Small intestine (tissue), 7 donors: ENCODE measurements at regions not wholly inside any gene's neighbourhood (a gene's known extent, or its start where the extent isn't known, plus 50 kb on each side); places are given as distances from the start of the nearest gene placed in this dataset.

Experiments
- DNase-seq, 2 donors: peaks; one replicate each; pipeline versions ENCODE4 v3.0.0 to v3.0.0-alpha.2; 2013
- FAIRE-seq: peaks from 2 replicates; lab custom pipeline; 2012; peaks lifted over from hg19 to GRCh38; lab: Jason Lieb, UNC
- H3K27ac ChIP-seq, 3 donors: one replicate each; pipeline ENCODE4 v1.5.1; 2013; ENCODE audit warnings: low read length in 2 of 3, mild to moderate bottlenecking in 2 of 3, control low read depth in 1 of 3, inconsistent platforms in 1 of 3, low read depth in 1 of 3, moderate library complexity in 1 of 3
- H3K27me3 ChIP-seq, 3 donors: one replicate each; pipeline ENCODE4 v1.6.1; 2013; ENCODE audit warnings: low read length in 3 of 3, inconsistent platforms in 1 of 3; ENCODE audit not compliant: control insufficient read depth in 3 of 3, insufficient read depth in 3 of 3
- H3K36me3 ChIP-seq, 3 donors: one replicate each; pipeline ENCODE4 v1.6.1; 2013; ENCODE audit warnings: low read length in 3 of 3, inconsistent platforms in 1 of 3, low read depth in 1 of 3, mild to moderate bottlenecking in 1 of 3, moderate library complexity in 1 of 3; ENCODE audit not compliant: control insufficient read depth in 3 of 3, insufficient read depth in 2 of 3
- H3K4me1 ChIP-seq, 3 donors: one replicate each; pipeline ENCODE4 v1.6.1; 2013; ENCODE audit warnings: low read length in 2 of 3, inconsistent platforms in 1 of 3, low read depth in 1 of 3, mild to moderate bottlenecking in 1 of 3, moderate library complexity in 1 of 3; ENCODE audit not compliant: control insufficient read depth in 3 of 3, insufficient read depth in 2 of 3
- H3K4me3 ChIP-seq, 3 donors: one replicate each; pipeline ENCODE4 v1.5.1; 2013; ENCODE audit warnings: low read length in 3 of 3, control low read depth in 1 of 3, inconsistent platforms in 1 of 3, low read depth in 1 of 3, mild to moderate bottlenecking in 1 of 3, moderate library complexity in 1 of 3
- H3K9me3 ChIP-seq, 2 donors: one replicate each; pipeline ENCODE4 v1.6.1; 2013; ENCODE audit warnings: low read depth in 1 of 2, low read length in 1 of 2; ENCODE audit not compliant: control insufficient read depth in 2 of 2, insufficient read depth in 1 of 2
- WGBS, 3 donors: extraction: QIAGEN DNeasy Blood & Tissue Kit; methylation state at CpG; one replicate each; pipeline ENCODE4 v1.1.7; 2013; 5-methylcytosine and 5-hydroxymethylcytosine counted together
- donor health status: healthy with polysubstance abuse.
- donor health status: control.
- donor health status: control.
- donor health status: Bipolar disorder and iron deficiency.
- donor health status: healthy.

GRCh38 chr13:34776390-34776981 is 165.6 kb upstream of the NBEA start:
- FAIRE-seq (no peak), DNase-seq (no peak)
- Histone ChIP-seq H3K9me3 (no peaks in the 10 kb centered on the region), H3K36me3 (no peaks in the 10 kb centered on the region), H3K27ac (no peak overlapping the region), H3K4me1 (no peaks in the 10 kb centered on the region), H3K27me3 (no peaks in the 10 kb centered on the region), H3K4me3 (no peak overlapping the region)
- WGBS, 3 donors: 88 to 94% (median 89%) methylated on average over 2 of the region's 2 CpGs

DNA sequence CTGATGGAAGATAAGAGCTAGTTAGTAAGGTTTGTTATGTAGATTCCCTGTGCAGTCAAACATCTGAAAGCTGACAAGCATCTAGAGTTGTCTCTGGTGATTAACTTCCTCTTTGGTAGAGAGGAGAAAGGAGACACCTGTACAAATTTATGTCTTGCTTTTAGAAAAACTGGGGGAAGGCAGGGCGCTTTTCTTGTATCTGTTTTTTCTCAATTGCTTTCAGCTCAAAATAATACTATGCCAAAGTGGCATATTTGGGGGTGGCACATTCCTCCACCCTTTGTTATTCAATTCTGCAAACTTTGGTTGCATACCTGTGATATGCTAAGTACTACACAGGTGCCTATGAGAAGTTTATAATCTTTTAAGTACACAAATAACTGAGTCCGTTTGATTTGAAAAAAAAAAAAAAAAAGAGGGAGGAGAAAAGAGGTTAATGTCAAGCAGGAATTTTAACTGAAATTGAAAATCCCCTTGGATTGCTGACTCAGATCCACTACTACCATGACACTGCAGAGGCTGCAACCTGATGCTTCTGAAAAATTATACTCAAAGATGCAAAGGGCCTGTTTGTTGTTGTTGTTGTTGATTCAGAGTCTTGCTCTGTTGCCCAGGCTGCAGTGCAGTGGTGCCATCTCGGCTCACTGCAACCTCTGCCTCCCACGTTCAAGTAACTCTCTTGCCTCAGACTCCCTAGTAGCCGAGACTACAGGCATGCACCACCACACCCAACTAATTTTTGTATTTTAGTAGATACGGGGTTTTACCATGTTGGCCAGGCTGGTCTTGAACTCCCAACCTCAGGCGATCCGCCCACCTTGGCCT is 164.8 kb upstream of the NBEA start:
- 77 to 81% (median 80%) methylated on average over 8 of the region's 8 CpGs for WGBS, 3 donors
- FAIRE-seq (no peak), DNase-seq (no peak)
- no peaks in the 10 kb centered on the region for H3K27me3 ChIP-seq
- no peak overlapping the region for H3K4me3 ChIP-seq
- no peak overlapping the region for H3K27ac ChIP-seq
- H3K36me3 ChIP-seq: no peaks in the 10 kb centered on the region
- no peaks in the 10 kb centered on the region for H3K4me1 ChIP-seq
- no peaks in the 10 kb centered on the region for H3K9me3 ChIP-seq

- FAIRE-seq (no peak), DNase-seq (no peak)
- Histone ChIP-seq H3K4me1 (no peaks in the 10 kb centered on the region), H3K27ac (no peak overlapping the region), H3K9me3 (peaks cover 0 to 5% of the 10 kb centered on the region in 2 donors), H3K36me3 (no peaks in the 10 kb centered on the region), H3K4me3 (no peak overlapping the region), H3K27me3 (no peaks in the 10 kb centered on the region)
- whole genome bisulfite sequencing, 3 donors: 90 to 96% (median 95%) methylated on average over 5 of the region's 5 CpGs
Observed at GRCh38 chr13:34777914-34778303, 164.2 kb upstream of the NBEA start.

GRCh38 chr13:34779171-34779570 is 162.9 kb upstream of the NBEA start:
- WGBS, 3 donors: 58 to 66% (median 63%) methylated on average over 6 of the region's 6 CpGs
- no peak overlapping the region for H3K4me3 ChIP-seq
- H3K4me1 ChIP-seq: no peaks in the 10 kb centered on the region
- DNase-seq (no peak), FAIRE-seq (no peak)
- H3K9me3 ChIP-seq: peaks cover 0 to 5% of the 10 kb centered on the region in 2 donors
- H3K36me3 ChIP-seq: no peaks in the 10 kb centered on the region
- H3K27ac ChIP-seq: no peak overlapping the region
- no peaks in the 10 kb centered on the region for H3K27me3 ChIP-seq

DNA sequence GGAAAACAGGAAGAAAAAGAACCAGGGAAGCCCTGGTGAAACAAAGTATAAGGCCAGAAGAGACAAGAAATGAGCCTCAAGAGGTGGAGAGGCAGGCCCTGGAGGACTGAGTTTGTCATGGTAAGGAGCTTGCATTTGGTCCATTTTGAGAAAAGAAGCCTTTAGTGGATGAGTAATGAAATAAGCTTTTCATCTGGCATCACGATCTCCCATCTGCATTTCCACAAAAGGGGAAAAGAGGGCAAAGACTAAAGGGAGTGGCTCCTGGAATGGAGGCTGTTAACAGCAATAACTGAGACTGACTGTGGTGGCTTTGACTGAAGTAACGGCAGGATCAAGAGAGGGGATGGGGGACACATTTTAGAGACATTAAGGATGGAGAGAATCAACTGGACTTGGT is 148.8 kb upstream of the NBEA start:
- FAIRE-seq: no peak
- Histone ChIP-seq H3K9me3 (peaks cover 0 to 15% of the 10 kb centered on the region in 2 donors), H3K4me3 (no peak overlapping the region), H3K27ac (no peak overlapping the region), H3K36me3 (no peaks in the 10 kb centered on the region), H3K4me1 (no peaks in the 10 kb centered on the region), H3K27me3 (no peaks in the 10 kb centered on the region)
- 20 to 79% (median 25%) methylated on average over 2 of the region's 2 CpGs for WGBS, 3 donors
- no peak for DNase-seq

GRCh38 chr13:34803756-34804155 is 138.3 kb upstream of the NBEA start:
- H3K4me1 ChIP-seq: no peaks in the 10 kb centered on the region
- H3K27me3 ChIP-seq: no peaks in the 10 kb centered on the region
- no peaks in the 10 kb centered on the region for H3K36me3 ChIP-seq
- no peak overlapping the region for H3K27ac ChIP-seq
- no peaks in the 10 kb centered on the region for H3K9me3 ChIP-seq
- 76 to 79% (median 78%) methylated on average over 4 of the region's 4 CpGs for WGBS, 3 donors
- FAIRE-seq: no peak
- H3K4me3 ChIP-seq: no peak overlapping the region
- no peak for DNase-seq

- DNase-seq: no peak
- 86 to 96% (median 94%) methylated on average over 1 of the region's 1 CpG for WGBS, 3 donors
- no peak overlapping the region for H3K27ac ChIP-seq
- no peaks in the 10 kb centered on the region for H3K9me3 ChIP-seq
- no peak for FAIRE-seq
- no peaks in the 10 kb centered on the region for H3K27me3 ChIP-seq
- no peaks in the 10 kb centered on the region for H3K36me3 ChIP-seq
- H3K4me3 ChIP-seq: no peak overlapping the region
- no peaks in the 10 kb centered on the region for H3K4me1 ChIP-seq
Observed at GRCh38 chr13:34805347-34805746, 136.7 kb upstream of the NBEA start.

- no peak overlapping the region for H3K27ac ChIP-seq
- DNase-seq: no peak
- no peak for FAIRE-seq
- H3K27me3 ChIP-seq: no peaks in the 10 kb centered on the region
- H3K36me3 ChIP-seq: no peaks in the 10 kb centered on the region
- no peaks in the 10 kb centered on the region for H3K4me1 ChIP-seq
- H3K4me3 ChIP-seq: no peak overlapping the region
- no peaks in the 10 kb centered on the region for H3K9me3 ChIP-seq
Observed at GRCh38 chr13:34808649-34809048, 133.4 kb upstream of the NBEA start.
